A549 (cell line): ENCODE measurements at regions not wholly inside any gene's neighbourhood (a gene's known extent, or its start where the extent isn't known, plus 50 kb on each side); places are given as distances from the start of the nearest gene placed in this dataset.

Experiments
- ATAC-seq, 2 experiments: fragments of 200-7000 bp in 1 of 2; fragments of >200 bp in 1 of 2; cut with Nextera tagmentation in 1 of 2; cut with Tn5 transposase in 1 of 2; 3 replicates each; pipeline versions ENCODE4 v1.8.0 to v1.9.1; 2018 to 2020; ENCODE audit warnings: mild to moderate bottlenecking in 1 of 2, moderate library complexity in 1 of 2
- CTCF ChIA-PET: fragments of 300-600 bp; sonication (Branson Sonifier 250); formaldehyde crosslinking; extraction: SDS; loops from one replicate; lab custom pipeline; 2021; ENCODE audit warnings: antibody characterized with exemption, inconsistent platforms; lab: Yijun Ruan, JAX
- POLR2A ChIA-PET: fragments of 350-600 bp; formaldehyde crosslinking; extraction: SDS; loops from one replicate; lab custom pipeline; 2021; ENCODE audit warnings: antibody characterized with exemption, inconsistent platforms; lab: Yijun Ruan, JAX
- DNase-seq, 2 experiments: peaks; one replicate each; pipeline versions ENCODE4 v3.0.0 to v3.0.0-alpha.2; 2011 to 2016; ENCODE audit warnings: low read depth in 1 of 2, low spot score in 1 of 2
- FAIRE-seq: peaks from 2 replicates; lab custom pipeline; 2011; peaks lifted over from hg19 to GRCh38; lab: Jason Lieb, UNC
- H3K27ac ChIP-seq, 2 experiments: fragments of >200 bp; sonication (Bioruptor Twin); formaldehyde crosslinking; 3 replicates each; pipeline ENCODE4 v1.5.1; 2016 to 2017
- H3K4me1 ChIP-seq: fragments of >200 bp; sonication (Bioruptor Twin); formaldehyde crosslinking; 3 replicates; pipeline ENCODE4 v1.6.1; 2016
- H3K4me2 ChIP-seq: fragments of >200 bp; sonication (Bioruptor Twin); formaldehyde crosslinking; 3 replicates; pipeline ENCODE4 v1.6.1; 2016
- H3K4me3 ChIP-seq: fragments of >200 bp; sonication (Bioruptor Twin); formaldehyde crosslinking; 3 replicates; pipeline ENCODE4 v1.5.1; 2016
- H3K9me3 ChIP-seq: fragments of >200 bp; sonication (Bioruptor Twin); formaldehyde crosslinking; 3 replicates; pipeline ENCODE4 v1.6.1; 2016
- CEBPB ChIP-seq, 2 experiments: fragments of >200 bp in 1 of 2; sonication (Bioruptor Twin) in 1 of 2; formaldehyde crosslinking in 1 of 2; IDR thresholded peaks; 2 replicates each; pipeline ENCODE4 v1.6.1; 2012 to 2016
- CHD2 ChIP-seq: fragments of 150-350 bp; IDR thresholded peaks from 2 replicates; pipeline ENCODE4 v1.6.1; 2014; ENCODE audit warnings: low read length; ENCODE audit not compliant: partially characterized antibody
- CTCF ChIP-seq: fragments of >200 bp; sonication (Bioruptor Twin); formaldehyde crosslinking; IDR thresholded peaks from 3 replicates; pipeline ENCODE4 v1.5.1; 2016
- E2F6 ChIP-seq: IDR thresholded peaks from 2 replicates; pipeline ENCODE4 v1.6.1; 2012; ENCODE audit warnings: low read depth, borderline replicate concordance
- EHF ChIP-seq: fragments of 250-450 bp; sonication (Bioruptor Pico); IDR thresholded peaks from 2 replicates; pipeline ENCODE4 v1.5.0; 2020; ENCODE audit warnings: mild to moderate bottlenecking
- ELK1 ChIP-seq: fragments of 150-350 bp; IDR thresholded peaks from 2 replicates; pipeline ENCODE4 v1.6.1; 2014; ENCODE audit warnings: low read depth, mild to moderate bottlenecking, low read length
- ESRRA ChIP-seq: fragments of 150-350 bp; IDR thresholded peaks from 2 replicates; pipeline ENCODE4 v1.6.1; 2014; ENCODE audit warnings: mild to moderate bottlenecking, low read length, borderline replicate concordance
- HDAC2 ChIP-seq: fragments of 200-600 bp; sonication (generic); IDR thresholded peaks from 2 replicates; pipeline ENCODE4 v1.6.1; 2016
- HEYL ChIP-seq: fragments of 250-450 bp; sonication (Bioruptor Pico); IDR thresholded peaks from 2 replicates; pipeline ENCODE4 v1.8.0; 2021; ENCODE audit warnings: mild to moderate bottlenecking, moderate library complexity
- HMGXB4 ChIP-seq: fragments of 250-450 bp; sonication (Bioruptor Pico); IDR thresholded peaks from 2 replicates; pipeline ENCODE4 v1.5.0; 2021; ENCODE audit warnings: mild to moderate bottlenecking, moderate library complexity, borderline replicate concordance
- HOXB13 ChIP-seq: fragments of 250-450 bp; sonication (Bioruptor Pico); IDR thresholded peaks from 2 replicates; pipeline ENCODE4 v1.5.0; 2020; ENCODE audit warnings: low read depth, mild to moderate bottlenecking, moderate library complexity
- JUNB ChIP-seq: fragments of >200 bp; sonication (Bioruptor Twin); formaldehyde crosslinking; IDR thresholded peaks from 2 replicates; pipeline ENCODE4 v1.6.1; 2016
- MAFK ChIP-seq: fragments of 450-650 bp; IDR thresholded peaks from 2 replicates; pipeline ENCODE4 v1.6.1; 2014; ENCODE audit not compliant: partially characterized antibody
- NR3C1 ChIP-seq: fragments of >200 bp; sonication (Bioruptor Twin); formaldehyde crosslinking; IDR thresholded peaks from 3 replicates; pipeline ENCODE4 v1.6.1; 2017
- POLR2A ChIP-seq: IDR thresholded peaks from 2 replicates; pipeline ENCODE4 v1.6.1; 2012; ENCODE audit warnings: mild to moderate bottlenecking, low read length
- RAD21 ChIP-seq, 2 experiments: fragments of >200 bp in 1 of 2; sonication (Bioruptor Twin) in 1 of 2; formaldehyde crosslinking in 1 of 2; IDR thresholded peaks in 1 of 2; conservative IDR thresholded peaks in 1 of 2; 2 replicates in 1 of 2; 3 replicates in 1 of 2; pipeline ENCODE4 v1.6.1; 2012 to 2018; ENCODE audit warnings: inconsistent platforms in 1 of 2
- RCOR1 ChIP-seq: fragments of 150-350 bp; IDR thresholded peaks from 2 replicates; pipeline ENCODE4 v1.6.1; 2014; ENCODE audit warnings: antibody characterized with exemption, low read length, low read depth
- RFX5 ChIP-seq: fragments of 450-650 bp; IDR thresholded peaks from 2 replicates; pipeline ENCODE4 v1.7.1; 2014; ENCODE audit warnings: antibody characterized with exemption, mild to moderate bottlenecking, moderate library complexity
- SREBF2 ChIP-seq: fragments of 450-650 bp; IDR thresholded peaks from 2 replicates; pipeline ENCODE4 v1.6.1; 2014; ENCODE audit warnings: mild to moderate bottlenecking, moderate library complexity
- ZSCAN20 ChIP-seq: fragments of 250-450 bp; sonication (Bioruptor Pico); IDR thresholded peaks from 2 replicates; pipeline ENCODE4 v1.8.0; 2022; ENCODE audit warnings: mild to moderate bottlenecking, moderate library complexity
- WGBS: methylation state at CpG from one replicate; pipeline ENCODE4 v1.1.6; 2017; ENCODE audit errors: missing lambda C conversion rate; 5-methylcytosine and 5-hydroxymethylcytosine counted together
- TF ChIP-seq, protein P1 (sequence below): fragments of 250-450 bp; sonication (Bioruptor Pico); IDR thresholded peaks from 2 replicates; pipeline ENCODE4 v1.5.0; 2020; ENCODE audit warnings: low read depth, mild to moderate bottlenecking, moderate library complexity
- TF ChIP-seq, protein P2 (sequence below): fragments of >200 bp; sonication (Bioruptor Twin); formaldehyde crosslinking; IDR thresholded peaks from 2 replicates; pipeline ENCODE4 v1.6.1; 2016

GRCh38 chr5:2038321-2039179, 155.8 kb upstream of the IRX4 start (continued):
- TF ChIP-seq HMGXB4 (no peak), ELK1 (no peak), CHD2 (no peak), EHF (CRISPR knock-in tag) (no peak), ESRRA (no peak), E2F6 (peak; percentile 24; the same call in 1 of the 2 replicates), SREBF2 (no peak), HOXB13 (CRISPR knock-in tag) (no peak), POLR2A (no peak; the same call in 1 of the 2 replicates), RAD21 (conservative IDR thresholded peaks at IDR 0.05 in 1 of 2, IDR thresholded peaks at IDR 0.05 in 1 of 2) (peak in 1 of 2 experiments; percentile 24; a peak in 4 of 5 replicates), RFX5 (no peak)
- TF ChIP-seq, protein P1, sequence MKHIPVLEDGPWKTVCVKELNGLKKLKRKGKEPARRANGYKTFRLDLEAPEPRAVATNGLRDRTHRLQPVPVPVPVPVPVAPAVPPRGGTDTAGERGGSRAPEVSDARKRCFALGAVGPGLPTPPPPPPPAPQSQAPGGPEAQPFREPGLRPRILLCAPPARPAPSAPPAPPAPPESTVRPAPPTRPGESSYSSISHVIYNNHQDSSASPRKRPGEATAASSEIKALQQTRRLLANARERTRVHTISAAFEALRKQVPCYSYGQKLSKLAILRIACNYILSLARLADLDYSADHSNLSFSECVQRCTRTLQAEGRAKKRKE (CRISPR knock-in tag): no peak

- FAIRE-seq (no peak), DNase-seq (no peak), ATAC-seq (no peak)
- Histone ChIP-seq H3K4me2 (no peak overlapping the region), H3K9me3 (no peaks in the 10 kb centered on the region), H3K4me1 (no peaks in the 10 kb centered on the region), H3K27ac (no peak overlapping the region), H3K4me3 (no peak overlapping the region)
- TF ChIP-seq POLR2A: no peak
- TF ChIP-seq HEYL (CRISPR knock-in tag): no peak
- no peak for TF ChIP-seq RAD21 (conservative IDR thresholded peaks at IDR 0.05 in 1 of 2, IDR thresholded peaks at IDR 0.05 in 1 of 2)
- TF ChIP-seq MAFK: peak; percentile 86
- no peak for TF ChIP-seq HOXB13 (CRISPR knock-in tag)
- TF ChIP-seq HDAC2: no peak
- no peak for TF ChIP-seq CTCF
- POLR2A ChIA-PET: no interaction called here
- WGBS: 19% methylated on average over 6 of the region's 6 CpGs
- CTCF ChIA-PET: interaction anchor here (0.6 to 2.6 kb wide), 4 partner anchors 11 to 525 kb away, joined by 3 to 10 read pairs (median 3); no protein-coding TSS in a partner anchor
Measured at GRCh38 chr5:2036885-2037284, 154.2 kb upstream of the IRX4 start.

DNA sequence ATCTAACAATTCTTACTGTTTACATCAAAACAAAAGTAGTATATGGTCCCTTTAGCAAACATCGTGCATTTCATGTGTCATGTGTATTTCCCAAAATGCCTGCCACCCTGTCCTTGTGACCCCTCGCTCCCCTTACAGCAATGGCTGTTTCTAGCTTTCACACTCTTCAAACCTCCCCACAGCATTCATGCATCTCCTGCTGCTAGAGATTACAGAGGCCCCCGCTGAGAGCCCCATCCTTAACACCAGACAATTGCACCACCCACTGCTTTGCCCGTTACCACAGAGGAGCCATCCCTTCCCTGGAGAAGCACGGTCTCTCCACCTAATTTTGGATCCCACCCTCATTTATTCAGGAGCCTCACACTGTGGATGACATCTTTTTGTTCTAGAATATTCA, 149.7 kb upstream of the IRX4 start:
- no peak for ATAC-seq
- DNase-seq: no peak
- FAIRE-seq: no peak
- Histone ChIP-seq H3K4me3 (no peak overlapping the region), H3K4me1 (no peaks in the 10 kb centered on the region), H3K9me3 (no peaks in the 10 kb centered on the region), H3K4me2 (no peak overlapping the region), H3K27ac (no peak overlapping the region)
- WGBS: under 1% methylated on average over 5 of the region's 5 CpGs
- ChIA-PET POLR2A (no interaction called here), CTCF (no interaction called here)
- TF ChIP-seq CEBPB (IDR thresholded peaks at IDR 0.05) (no peak), RCOR1 (no peak), HEYL (CRISPR knock-in tag) (no peak), HMGXB4 (no peak), ZSCAN20 (CRISPR knock-in tag) (no peak), JUNB (no peak), NR3C1 (no peak)
- TF ChIP-seq, protein P2, sequence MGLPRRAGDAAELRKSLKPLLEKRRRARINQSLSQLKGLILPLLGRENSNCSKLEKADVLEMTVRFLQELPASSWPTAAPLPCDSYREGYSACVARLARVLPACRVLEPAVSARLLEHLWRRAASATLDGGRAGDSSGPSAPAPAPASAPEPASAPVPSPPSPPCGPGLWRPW: no peak
